Gastrocnemius medialis (tissue), 4 donors: ENCODE measurements at regions not wholly inside any gene's neighbourhood (a gene's known extent, or its start where the extent isn't known, plus 50 kb on each side); places are given as distances from the start of the nearest gene placed in this dataset.
"Not testable (repeated sequence)": the region's sequence is repeated elsewhere in the genome, so short reads cannot be mapped to it uniquely, and the experiment has no call there.

ENCODE experiments used
- CTCF ChIP-seq, 5 experiments: fragments of 450-650 bp in 3 of 5; fragments of 200-600 bp in 2 of 5; sonication (generic) in 2 of 5; IDR thresholded peaks in 4 of 5; conservative IDR thresholded peaks in 1 of 5; 1 replicate in 4 of 5; 2 replicates in 1 of 5; pipeline ENCODE4 v1.5.1; 2016 to 2019; ENCODE audit warnings: antibody characterized with exemption in 5 of 5, mild to moderate bottlenecking in 3 of 5, moderate library complexity in 3 of 5
- POLR2A ChIP-seq, 2 donors: fragments of 450-650 bp; IDR thresholded peaks; one replicate each; pipeline ENCODE4 v1.6.1; 2017; ENCODE audit warnings: antibody characterized with exemption in 2 of 2, mild to moderate bottlenecking in 2 of 2, moderate library complexity in 2 of 2

GRCh38 chr13:18303240-18303813 is 878.3 kb downstream of the TUBA3C start:
- TF ChIP-seq CTCF (IDR thresholded peaks at IDR 0.05 in 4 of 5, conservative IDR thresholded peaks at IDR 0.05 in 1 of 5); POLR2A (IDR thresholded peaks at IDR 0.05): not testable (repeated sequence)
